Fibroblast of lung (primary cell): ENCODE measurements at regions not wholly inside any gene's neighbourhood (a gene's known extent, or its start where the extent isn't known, plus 50 kb on each side); places are given as distances from the start of the nearest gene placed in this dataset.

Experiments
- EZH2 ChIP-seq: IDR thresholded peaks from 2 replicates; pipeline ENCODE4 v1.5.1; 2012; ENCODE audit warnings: low read length, control low read depth, mild to moderate bottlenecking; ENCODE audit errors: missing control alignments
- TF ChIP-seq, protein P1 (sequence below), 2 donors: IDR thresholded peaks in 1 of 2; conservative IDR thresholded peaks in 1 of 2; 1 replicate in 1 of 2; 2 replicates in 1 of 2; pipeline ENCODE4 v1.5.1; 2011 to 2012; ENCODE audit warnings: low read length in 2 of 2, control low read depth in 1 of 2, inconsistent platforms in 1 of 2, low read depth in 1 of 2, mild to moderate bottlenecking in 1 of 2

DNA sequence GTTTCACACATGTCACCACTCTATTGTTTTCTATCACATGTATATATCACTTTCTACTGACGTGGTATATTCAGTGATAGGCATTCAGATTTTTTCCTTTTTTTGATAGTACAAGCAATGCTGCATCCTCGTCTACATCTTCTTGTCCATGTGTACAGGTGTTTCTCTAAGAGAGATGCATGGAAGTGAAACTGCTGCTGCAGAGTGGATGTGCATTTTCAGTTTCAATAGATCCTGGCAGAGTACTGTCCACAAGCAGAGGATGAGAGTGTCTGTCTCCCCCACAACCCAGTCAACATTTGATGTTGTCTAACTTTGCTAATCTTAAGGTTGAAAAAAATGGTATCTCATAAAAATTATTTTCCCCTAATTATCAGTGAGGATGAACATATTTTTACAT, 194.0 kb upstream of the CASK start:
- TF ChIP-seq, protein P1, sequence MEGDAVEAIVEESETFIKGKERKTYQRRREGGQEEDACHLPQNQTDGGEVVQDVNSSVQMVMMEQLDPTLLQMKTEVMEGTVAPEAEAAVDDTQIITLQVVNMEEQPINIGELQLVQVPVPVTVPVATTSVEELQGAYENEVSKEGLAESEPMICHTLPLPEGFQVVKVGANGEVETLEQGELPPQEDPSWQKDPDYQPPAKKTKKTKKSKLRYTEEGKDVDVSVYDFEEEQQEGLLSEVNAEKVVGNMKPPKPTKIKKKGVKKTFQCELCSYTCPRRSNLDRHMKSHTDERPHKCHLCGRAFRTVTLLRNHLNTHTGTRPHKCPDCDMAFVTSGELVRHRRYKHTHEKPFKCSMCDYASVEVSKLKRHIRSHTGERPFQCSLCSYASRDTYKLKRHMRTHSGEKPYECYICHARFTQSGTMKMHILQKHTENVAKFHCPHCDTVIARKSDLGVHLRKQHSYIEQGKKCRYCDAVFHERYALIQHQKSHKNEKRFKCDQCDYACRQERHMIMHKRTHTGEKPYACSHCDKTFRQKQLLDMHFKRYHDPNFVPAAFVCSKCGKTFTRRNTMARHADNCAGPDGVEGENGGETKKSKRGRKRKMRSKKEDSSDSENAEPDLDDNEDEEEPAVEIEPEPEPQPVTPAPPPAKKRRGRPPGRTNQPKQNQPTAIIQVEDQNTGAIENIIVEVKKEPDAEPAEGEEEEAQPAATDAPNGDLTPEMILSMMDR (conservative IDR thresholded peaks at IDR 0.05 in 1 of 2, IDR thresholded peaks at IDR 0.05 in 1 of 2; ENCODE audit: low read depth in 1 of 2, low read length in 2 of 2) = no peak
- TF ChIP-seq EZH2 = no peak
